ENCODE measurements at regions not wholly inside any gene's neighbourhood (a gene's known extent, or its start where the extent isn't known, plus 50 kb on each side); places are given as distances from the start of the nearest gene placed in this dataset.

GRCh38 chr10:2023687-2024086 lies 286.4 kb upstream of the ADARB2 start:
- Histone ChIP-seq H3K27ac (ENCODE audit: low read depth, low read length, poor library complexity, severe bottlenecking) (no peak overlapping the region), H4K20me1 (ENCODE audit: insufficient read depth, low read length) (no peaks in the 10 kb centered on the region), H3K36me3 (ENCODE audit: insufficient read depth, low read length) (no peaks in the 10 kb centered on the region), H3K9me2 (ENCODE audit: insufficient read depth, low read length) (no peaks in the 10 kb centered on the region), H3K4me3 (ENCODE audit: low read depth, low read length, poor library complexity, severe bottlenecking) (no peak overlapping the region), H3K9me3 (ENCODE audit: low read length) (no peaks in the 10 kb centered on the region), H3K4me1 (ENCODE audit: insufficient read depth, low read length, poor library complexity, severe bottlenecking) (no peaks in the 10 kb centered on the region), H2AFZ (ENCODE audit: low read length) (no peak overlapping the region), H3K79me2 (ENCODE audit: insufficient read depth, low read depth, low read length) (no peaks in the 10 kb centered on the region), H3K4me2 (ENCODE audit: low read length) (no peak overlapping the region)
- DNase-seq (ENCODE audit: low spot score) = no peak
- TF ChIP-seq EZH2phosphoT487 (IDR thresholded peaks at IDR 0.05; ENCODE audit: borderline replicate concordance, low read depth, low read length) (no peak), CTCF (conservative IDR thresholded peaks at IDR 0.05; ENCODE audit: low read length) (no peak)
- no TSS peak for BruUV-seq (replicated peaks)
- ChIA-PET POLR2A (no interaction called here), CTCF (ENCODE audit: unreplicated experiment) (no interaction called here)
- intact Hi-C loops (cut with micrococcal nuclease; ENCODE audit: unreplicated experiment) = no loop called here

- H3K4me1 ChIP-seq (ENCODE audit: insufficient read depth, low read length, poor library complexity, severe bottlenecking) = no peaks in the 10 kb centered on the region
- no peaks in the 10 kb centered on the region for H3K9me2 ChIP-seq (ENCODE audit: insufficient read depth, low read length)
- intact Hi-C loops (cut with micrococcal nuclease; ENCODE audit: unreplicated experiment) = no loop called here
- H3K4me2 ChIP-seq (ENCODE audit: low read length) = no peak overlapping the region
- DNase-seq (ENCODE audit: low spot score) = no peak
- no peak overlapping the region for H3K4me3 ChIP-seq (ENCODE audit: low read depth, low read length, poor library complexity, severe bottlenecking)
- no peaks in the 10 kb centered on the region for H3K9me3 ChIP-seq (ENCODE audit: low read length)
- ChIA-PET CTCF (ENCODE audit: unreplicated experiment) (no interaction called here), POLR2A (no interaction called here)
- no peaks in the 10 kb centered on the region for H3K36me3 ChIP-seq (ENCODE audit: insufficient read depth, low read length)
- no TSS peak for BruUV-seq (replicated peaks)
- TF ChIP-seq EZH2phosphoT487 (IDR thresholded peaks at IDR 0.05; ENCODE audit: borderline replicate concordance, low read depth, low read length) = no peak
- no peak for TF ChIP-seq CTCF (conservative IDR thresholded peaks at IDR 0.05; ENCODE audit: low read length)
- H3K27ac ChIP-seq (ENCODE audit: low read depth, low read length, poor library complexity, severe bottlenecking) = no peak overlapping the region
- no peaks in the 10 kb centered on the region for H4K20me1 ChIP-seq (ENCODE audit: insufficient read depth, low read length)
- H2AFZ ChIP-seq (ENCODE audit: low read length) = no peak overlapping the region
- no peaks in the 10 kb centered on the region for H3K79me2 ChIP-seq (ENCODE audit: insufficient read depth, low read depth, low read length)
Observed at GRCh38 chr10:2022401-2022800, 285.1 kb upstream of the ADARB2 start.

GRCh38 chr10:2020836-2021235 lies 283.5 kb upstream of the ADARB2 start:
- Histone ChIP-seq H3K4me1 (ENCODE audit: insufficient read depth, low read length, poor library complexity, severe bottlenecking) (no peaks in the 10 kb centered on the region), H3K4me3 (ENCODE audit: low read depth, low read length, poor library complexity, severe bottlenecking) (no peak overlapping the region), H3K79me2 (ENCODE audit: insufficient read depth, low read depth, low read length) (no peaks in the 10 kb centered on the region), H3K27ac (ENCODE audit: low read depth, low read length, poor library complexity, severe bottlenecking) (no peak overlapping the region), H3K9me3 (ENCODE audit: low read length) (no peaks in the 10 kb centered on the region), H4K20me1 (ENCODE audit: insufficient read depth, low read length) (no peaks in the 10 kb centered on the region), H3K9me2 (ENCODE audit: insufficient read depth, low read length) (no peaks in the 10 kb centered on the region), H2AFZ (ENCODE audit: low read length) (no peak overlapping the region), H3K4me2 (ENCODE audit: low read length) (no peak overlapping the region), H3K36me3 (ENCODE audit: insufficient read depth, low read length) (no peaks in the 10 kb centered on the region)
- CTCF ChIA-PET (ENCODE audit: unreplicated experiment) = no interaction called here
- TF ChIP-seq EZH2phosphoT487 (IDR thresholded peaks at IDR 0.05; ENCODE audit: borderline replicate concordance, low read depth, low read length) (no peak), CTCF (conservative IDR thresholded peaks at IDR 0.05; ENCODE audit: low read length) (no peak)
- no peak for DNase-seq (ENCODE audit: low spot score)
- intact Hi-C loops (cut with micrococcal nuclease; ENCODE audit: unreplicated experiment) = no loop called here
- BruUV-seq (replicated peaks) = no TSS peak
- POLR2A ChIA-PET = no interaction called here
